ENCODE measurements at regions not wholly inside any gene's neighbourhood (a gene's known extent, or its start where the extent isn't known, plus 50 kb on each side); places are given as distances from the start of the nearest gene placed in this dataset.

DNA sequence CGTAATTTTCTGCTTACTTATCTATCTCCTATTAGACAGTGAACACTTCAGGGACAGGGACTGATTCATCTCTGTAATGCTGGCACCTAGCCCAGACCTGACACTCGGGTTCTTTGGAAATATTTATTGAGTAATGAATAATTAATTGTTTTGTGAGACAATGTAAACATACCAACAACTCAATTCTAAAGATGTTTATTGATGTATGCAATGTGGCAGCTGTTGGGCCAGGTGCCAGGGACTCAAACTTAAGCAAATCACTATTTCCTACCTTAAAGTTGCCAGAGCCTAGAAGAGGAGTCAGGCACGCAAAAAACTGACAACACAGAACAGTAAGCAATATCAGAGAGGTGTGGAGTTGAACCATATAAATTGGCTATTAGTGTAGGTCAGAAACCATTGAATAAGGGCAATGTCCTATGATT is 63.6 kb upstream of the BMPER start:
- DNase-seq (ENCODE audit: low read depth, low spot score) (no peak), ATAC-seq (no peak)
- ChIA-PET POLR2A (interaction anchor here (0.7 kb wide), 1 partner anchor 29 kb away, joined by 3 read pairs; no protein-coding TSS in a partner anchor), CTCF (no interaction called here)
- intact Hi-C loops (cut with micrococcal nuclease; ENCODE audit: unreplicated experiment) (no loop called here), in situ Hi-C loops (cut with HindIII; ENCODE audit: low pct_unique_long_range_greater_than_20kb, low sequenced_read_pairs) (no loop called here)
- Histone ChIP-seq H3K9me3 (ENCODE audit: control insufficient read depth, insufficient read depth, low read depth, low read length) (no peaks in the 10 kb centered on the region), H3K27ac (ENCODE audit: low read length) (no peak overlapping the region), H3K4me1 (ENCODE audit: control insufficient read depth, insufficient read depth, low read length) (no peaks in the 10 kb centered on the region), H3K4me3 (ENCODE audit: low read depth in 2 of 2, low read length in 2 of 2) (no peak overlapping the region), H3K36me3 (ENCODE audit: control insufficient read depth, insufficient read depth, low read length) (no peaks in the 10 kb centered on the region), H3K27me3 (ENCODE audit: control insufficient read depth, insufficient read depth, low read length) (no peaks in the 10 kb centered on the region)
- TF ChIP-seq, protein P1, sequence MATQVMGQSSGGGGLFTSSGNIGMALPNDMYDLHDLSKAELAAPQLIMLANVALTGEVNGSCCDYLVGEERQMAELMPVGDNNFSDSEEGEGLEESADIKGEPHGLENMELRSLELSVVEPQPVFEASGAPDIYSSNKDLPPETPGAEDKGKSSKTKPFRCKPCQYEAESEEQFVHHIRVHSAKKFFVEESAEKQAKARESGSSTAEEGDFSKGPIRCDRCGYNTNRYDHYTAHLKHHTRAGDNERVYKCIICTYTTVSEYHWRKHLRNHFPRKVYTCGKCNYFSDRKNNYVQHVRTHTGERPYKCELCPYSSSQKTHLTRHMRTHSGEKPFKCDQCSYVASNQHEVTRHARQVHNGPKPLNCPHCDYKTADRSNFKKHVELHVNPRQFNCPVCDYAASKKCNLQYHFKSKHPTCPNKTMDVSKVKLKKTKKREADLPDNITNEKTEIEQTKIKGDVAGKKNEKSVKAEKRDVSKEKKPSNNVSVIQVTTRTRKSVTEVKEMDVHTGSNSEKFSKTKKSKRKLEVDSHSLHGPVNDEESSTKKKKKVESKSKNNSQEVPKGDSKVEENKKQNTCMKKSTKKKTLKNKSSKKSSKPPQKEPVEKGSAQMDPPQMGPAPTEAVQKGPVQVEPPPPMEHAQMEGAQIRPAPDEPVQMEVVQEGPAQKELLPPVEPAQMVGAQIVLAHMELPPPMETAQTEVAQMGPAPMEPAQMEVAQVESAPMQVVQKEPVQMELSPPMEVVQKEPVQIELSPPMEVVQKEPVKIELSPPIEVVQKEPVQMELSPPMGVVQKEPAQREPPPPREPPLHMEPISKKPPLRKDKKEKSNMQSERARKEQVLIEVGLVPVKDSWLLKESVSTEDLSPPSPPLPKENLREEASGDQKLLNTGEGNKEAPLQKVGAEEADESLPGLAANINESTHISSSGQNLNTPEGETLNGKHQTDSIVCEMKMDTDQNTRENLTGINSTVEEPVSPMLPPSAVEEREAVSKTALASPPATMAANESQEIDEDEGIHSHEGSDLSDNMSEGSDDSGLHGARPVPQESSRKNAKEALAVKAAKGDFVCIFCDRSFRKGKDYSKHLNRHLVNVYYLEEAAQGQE (IDR thresholded peaks at IDR 0.05; ENCODE audit: insufficient read depth in 1 of 2, low read depth in 2 of 2, low read length in 1 of 2), result no peak
- TF ChIP-seq, protein P2, sequence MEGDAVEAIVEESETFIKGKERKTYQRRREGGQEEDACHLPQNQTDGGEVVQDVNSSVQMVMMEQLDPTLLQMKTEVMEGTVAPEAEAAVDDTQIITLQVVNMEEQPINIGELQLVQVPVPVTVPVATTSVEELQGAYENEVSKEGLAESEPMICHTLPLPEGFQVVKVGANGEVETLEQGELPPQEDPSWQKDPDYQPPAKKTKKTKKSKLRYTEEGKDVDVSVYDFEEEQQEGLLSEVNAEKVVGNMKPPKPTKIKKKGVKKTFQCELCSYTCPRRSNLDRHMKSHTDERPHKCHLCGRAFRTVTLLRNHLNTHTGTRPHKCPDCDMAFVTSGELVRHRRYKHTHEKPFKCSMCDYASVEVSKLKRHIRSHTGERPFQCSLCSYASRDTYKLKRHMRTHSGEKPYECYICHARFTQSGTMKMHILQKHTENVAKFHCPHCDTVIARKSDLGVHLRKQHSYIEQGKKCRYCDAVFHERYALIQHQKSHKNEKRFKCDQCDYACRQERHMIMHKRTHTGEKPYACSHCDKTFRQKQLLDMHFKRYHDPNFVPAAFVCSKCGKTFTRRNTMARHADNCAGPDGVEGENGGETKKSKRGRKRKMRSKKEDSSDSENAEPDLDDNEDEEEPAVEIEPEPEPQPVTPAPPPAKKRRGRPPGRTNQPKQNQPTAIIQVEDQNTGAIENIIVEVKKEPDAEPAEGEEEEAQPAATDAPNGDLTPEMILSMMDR (IDR thresholded peaks at IDR 0.05), result no peak
- no peak for TF ChIP-seq POLR2AphosphoS5 (IDR thresholded peaks at IDR 0.05; ENCODE audit: low read depth, low read length)
- no peak for TF ChIP-seq TCF7L2 (IDR thresholded peaks at IDR 0.05; ENCODE audit: low read depth, low read length)
- BruUV-seq (replicated peaks), result no TSS peak

DNA sequence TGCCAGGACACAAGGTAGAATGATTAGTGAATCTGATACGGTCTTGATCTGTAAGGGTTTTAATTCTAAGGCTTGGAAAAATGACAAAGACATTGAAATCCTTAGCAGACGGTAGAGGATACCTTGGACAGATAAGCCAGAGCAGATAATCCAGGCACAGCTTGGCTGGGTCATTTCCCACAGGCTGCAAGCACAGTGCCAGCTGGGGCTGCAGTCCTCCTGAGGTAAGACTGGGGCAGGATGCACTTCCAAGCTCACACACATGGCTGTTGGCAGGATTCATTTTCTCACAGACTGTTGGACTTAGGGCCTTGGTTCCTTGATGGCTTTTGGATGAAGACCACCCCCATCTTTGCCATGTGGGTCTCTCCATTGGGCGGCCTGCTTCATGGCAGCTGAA is 63.2 kb upstream of the BMPER start:
- no peak overlapping the region for H3K27ac ChIP-seq (ENCODE audit: low read length)
- H3K4me3 ChIP-seq (ENCODE audit: low read depth in 2 of 2, low read length in 2 of 2), result no peak overlapping the region
- ChIA-PET CTCF (no interaction called here), POLR2A (no interaction called here)
- H3K36me3 ChIP-seq (ENCODE audit: control insufficient read depth, insufficient read depth, low read length), result no peaks in the 10 kb centered on the region
- no peak for DNase-seq (ENCODE audit: low read depth, low spot score)
- ATAC-seq, result no peak
- H3K4me1 ChIP-seq (ENCODE audit: control insufficient read depth, insufficient read depth, low read length), result no peaks in the 10 kb centered on the region
- no TSS peak for BruUV-seq (replicated peaks)
- TF ChIP-seq, protein P2 (IDR thresholded peaks at IDR 0.05), result no peak
- TF ChIP-seq, protein P1 (IDR thresholded peaks at IDR 0.05; ENCODE audit: insufficient read depth in 1 of 2, low read depth in 2 of 2, low read length in 1 of 2), result no peak
- TF ChIP-seq SIN3A (IDR thresholded peaks at IDR 0.05; ENCODE audit: borderline replicate concordance, insufficient read depth, low read depth, low read length) (no peak), TCF7L2 (IDR thresholded peaks at IDR 0.05; ENCODE audit: low read depth, low read length) (no peak)
- no peaks in the 10 kb centered on the region for H3K27me3 ChIP-seq (ENCODE audit: control insufficient read depth, insufficient read depth, low read length)
- intact Hi-C loops (cut with micrococcal nuclease; ENCODE audit: unreplicated experiment), result no loop called here
- in situ Hi-C loops (cut with HindIII; ENCODE audit: low pct_unique_long_range_greater_than_20kb, low sequenced_read_pairs), result no loop called here
- no peaks in the 10 kb centered on the region for H3K9me3 ChIP-seq (ENCODE audit: control insufficient read depth, insufficient read depth, low read depth, low read length)
